GM13976 (cell line): ENCODE measurements at regions not wholly inside any gene's neighbourhood (a gene's known extent, or its start where the extent isn't known, plus 50 kb on each side); places are given as distances from the start of the nearest gene placed in this dataset.

Source experiments
- DNase-seq: peaks from one replicate; pipeline ENCODE4 v3.0.0; 2012; ENCODE audit warnings: low spot score
- in situ Hi-C: fragments of 300-500 bp; cut with MboI; formaldehyde crosslinking; loops from one replicate; pipeline ENCODE4 v1.12.0; 2022; ENCODE audit warnings: low sequenced_read_pairs, mixed read lengths, inconsistent platforms; ENCODE audit not compliant: unreplicated experiment
- TF ChIP-seq, protein P1 (sequence below): IDR thresholded peaks from 2 replicates; pipeline ENCODE4 v1.5.1; 2012; ENCODE audit warnings: borderline replicate concordance, mild to moderate bottlenecking; ENCODE audit not compliant: insufficient read depth; ENCODE audit errors: extremely low read depth, missing control alignments, control extremely low read depth

DNA sequence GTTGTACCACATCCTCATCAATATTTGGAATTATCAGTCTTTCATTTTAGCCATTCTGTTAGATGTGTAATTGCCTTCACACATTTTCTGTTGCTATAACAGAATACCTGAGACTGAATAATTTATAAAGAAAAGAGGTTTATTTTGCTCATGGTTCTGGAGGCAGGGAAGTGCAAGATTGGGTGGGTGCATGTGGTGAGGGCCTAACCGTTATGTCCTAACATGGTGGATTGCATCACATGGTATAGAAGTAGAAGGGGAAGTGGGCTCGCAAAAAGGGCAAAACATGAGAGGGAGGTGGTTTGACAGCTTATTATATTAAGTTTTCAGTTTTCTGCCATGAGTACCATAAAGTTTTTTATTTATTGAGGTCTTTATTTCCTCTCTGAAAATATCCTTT, 452.0 kb downstream of the ARL4A start:
- no peak for DNase-seq
- in situ Hi-C loops: no loop called here
- TF ChIP-seq, protein P1, sequence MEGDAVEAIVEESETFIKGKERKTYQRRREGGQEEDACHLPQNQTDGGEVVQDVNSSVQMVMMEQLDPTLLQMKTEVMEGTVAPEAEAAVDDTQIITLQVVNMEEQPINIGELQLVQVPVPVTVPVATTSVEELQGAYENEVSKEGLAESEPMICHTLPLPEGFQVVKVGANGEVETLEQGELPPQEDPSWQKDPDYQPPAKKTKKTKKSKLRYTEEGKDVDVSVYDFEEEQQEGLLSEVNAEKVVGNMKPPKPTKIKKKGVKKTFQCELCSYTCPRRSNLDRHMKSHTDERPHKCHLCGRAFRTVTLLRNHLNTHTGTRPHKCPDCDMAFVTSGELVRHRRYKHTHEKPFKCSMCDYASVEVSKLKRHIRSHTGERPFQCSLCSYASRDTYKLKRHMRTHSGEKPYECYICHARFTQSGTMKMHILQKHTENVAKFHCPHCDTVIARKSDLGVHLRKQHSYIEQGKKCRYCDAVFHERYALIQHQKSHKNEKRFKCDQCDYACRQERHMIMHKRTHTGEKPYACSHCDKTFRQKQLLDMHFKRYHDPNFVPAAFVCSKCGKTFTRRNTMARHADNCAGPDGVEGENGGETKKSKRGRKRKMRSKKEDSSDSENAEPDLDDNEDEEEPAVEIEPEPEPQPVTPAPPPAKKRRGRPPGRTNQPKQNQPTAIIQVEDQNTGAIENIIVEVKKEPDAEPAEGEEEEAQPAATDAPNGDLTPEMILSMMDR: no peak

DNA sequence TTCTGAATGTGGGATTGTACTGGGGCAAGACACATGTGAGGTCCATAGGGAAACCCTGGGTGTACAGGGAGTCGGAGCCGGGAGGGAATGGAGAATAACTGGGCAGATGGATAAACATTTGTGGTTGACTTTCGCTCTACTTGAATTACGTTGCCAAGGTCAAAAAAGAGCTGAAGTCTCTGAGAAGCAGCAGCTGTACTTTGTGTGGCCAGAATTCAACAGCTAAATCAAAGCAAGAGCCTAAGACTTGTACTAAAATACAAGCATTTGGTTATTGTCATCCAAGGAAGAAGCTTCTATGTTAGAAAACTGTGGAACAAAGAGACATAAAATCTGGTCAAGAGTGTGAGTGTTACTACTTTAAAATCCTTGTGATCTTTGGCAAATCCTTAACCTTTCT, 457.2 kb downstream of the ARL4A start:
- in situ Hi-C loops: no loop called here
- TF ChIP-seq, protein P1: no peak
- no peak for DNase-seq

DNA sequence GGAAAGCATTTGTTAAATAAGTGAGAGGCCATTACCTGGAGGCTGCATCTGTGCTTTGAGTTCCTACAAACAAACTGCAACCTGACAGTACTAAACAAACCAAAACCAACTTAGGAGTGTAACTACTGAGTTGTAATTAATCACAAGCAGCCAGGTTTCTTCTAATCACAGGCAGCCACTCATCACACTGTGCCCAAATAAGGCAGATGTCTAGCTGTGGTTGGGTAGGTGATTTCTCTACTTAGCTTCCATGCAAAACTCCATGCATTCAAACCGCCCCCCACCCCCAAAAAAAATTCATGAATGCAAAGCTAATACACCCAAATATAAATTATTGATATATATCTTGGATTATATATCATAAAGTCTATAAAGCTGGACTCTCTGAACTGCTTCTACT, 461.1 kb downstream of the ARL4A start:
- DNase-seq: no peak
- in situ Hi-C loops: no loop called here
- TF ChIP-seq, protein P1: no peak

DNA sequence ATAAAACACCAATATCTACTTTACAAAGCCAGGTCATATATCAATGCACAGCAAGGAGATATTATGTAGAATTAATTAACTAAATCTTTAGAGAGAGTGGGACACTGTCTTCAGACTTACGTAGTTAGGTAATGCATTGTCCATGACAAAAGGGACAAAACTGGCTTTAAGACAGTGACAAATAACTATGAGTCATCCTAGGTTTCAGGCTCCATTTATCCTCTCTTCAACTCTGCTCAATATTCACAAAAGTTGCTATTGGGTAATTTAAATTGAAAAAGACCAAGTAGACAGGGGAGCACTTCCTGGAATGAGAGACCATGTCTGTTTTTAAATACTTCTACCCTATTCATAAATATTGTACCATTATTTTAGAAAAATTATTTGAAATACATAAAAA, 464.5 kb downstream of the ARL4A start:
- no peak for DNase-seq
- in situ Hi-C loops: no loop called here
- TF ChIP-seq, protein P1: no peak

DNA sequence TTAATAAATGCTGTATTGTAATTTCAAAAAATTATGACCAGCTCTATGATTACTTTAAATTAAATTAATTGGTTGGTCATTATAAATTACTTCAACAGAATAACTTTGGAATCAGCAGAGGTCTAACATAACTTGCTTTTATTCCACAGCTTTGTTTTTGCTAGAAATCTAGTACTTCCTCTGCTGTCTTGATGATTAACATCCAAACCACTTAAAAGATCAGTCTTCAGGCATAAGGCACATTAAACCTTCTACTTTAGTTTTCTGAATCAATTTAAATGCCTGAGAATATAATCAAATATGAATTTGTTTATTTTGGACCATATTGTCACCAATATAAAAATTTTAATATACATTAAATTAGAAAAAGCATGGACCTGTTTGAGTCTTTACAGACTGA, 465.3 kb downstream of the ARL4A start:
- TF ChIP-seq, protein P1: no peak
- in situ Hi-C loops: no loop called here
- DNase-seq: no peak

DNA sequence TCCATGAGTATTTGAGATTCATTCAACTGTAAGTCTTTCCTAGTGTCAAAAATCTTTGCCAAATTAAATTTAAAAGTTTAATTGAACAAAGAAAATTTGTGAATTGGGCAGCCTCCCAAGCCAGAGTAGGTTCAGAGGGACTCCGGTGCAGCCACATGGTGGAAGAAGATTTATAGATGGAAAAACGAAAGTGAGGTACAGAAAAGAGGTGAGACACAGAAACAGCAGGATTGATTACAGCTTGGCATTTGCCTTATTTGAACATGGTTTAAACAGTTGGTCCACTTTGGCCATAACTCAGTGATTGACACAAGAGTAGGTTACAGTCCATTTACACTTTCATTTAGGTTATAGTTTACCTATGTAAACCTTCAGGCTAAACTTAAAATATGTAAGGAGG, 465.8 kb downstream of the ARL4A start:
- in situ Hi-C loops: no loop called here
- no peak for DNase-seq
- TF ChIP-seq, protein P1: no peak

DNA sequence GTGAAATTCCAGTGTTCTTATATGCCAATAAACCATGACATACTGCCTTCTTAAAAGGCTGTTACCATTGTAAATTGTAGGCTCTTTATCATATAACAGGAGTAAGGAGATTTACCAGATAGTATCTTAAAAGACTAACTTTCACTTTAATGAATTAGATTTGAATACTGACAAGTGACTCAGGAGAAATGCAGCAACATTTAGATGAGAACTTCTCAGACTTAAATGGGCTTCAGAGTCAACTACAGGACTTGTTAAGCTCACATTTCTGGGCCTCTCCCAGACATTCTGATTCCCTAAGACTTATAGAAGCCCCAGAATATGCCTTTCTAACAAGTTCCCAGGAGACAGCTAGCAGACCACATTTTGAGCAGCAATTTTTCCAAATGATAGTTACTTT, 466.3 kb downstream of the ARL4A start:
- DNase-seq: no peak
- in situ Hi-C loops: no loop called here
- TF ChIP-seq, protein P1: no peak
